ENCODE measurements at regions not wholly inside any gene's neighbourhood (a gene's known extent, or its start where the extent isn't known, plus 50 kb on each side); places are given as distances from the start of the nearest gene placed in this dataset.
"Not testable (repeated sequence)": the region's sequence is repeated elsewhere in the genome, so short reads cannot be mapped to it uniquely, and the experiment has no call there.

DNA sequence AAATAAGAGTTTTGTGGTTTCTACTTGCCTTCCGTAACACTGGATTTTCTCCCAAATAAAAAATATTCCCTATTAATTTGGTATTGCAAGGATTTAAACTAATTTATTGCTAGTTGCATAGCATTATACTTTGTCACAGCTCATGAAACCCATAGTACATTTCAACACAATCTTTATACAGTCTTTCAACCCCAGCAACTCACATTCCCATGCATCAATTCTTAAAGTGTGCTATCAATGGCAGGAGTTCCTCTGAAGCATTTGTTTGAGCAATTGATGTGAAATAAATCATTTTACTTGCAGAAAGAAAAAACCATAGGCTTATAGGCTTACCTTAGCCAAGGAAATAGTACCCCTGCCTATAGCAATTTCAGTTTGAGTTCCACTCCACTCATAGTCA lies 251.9 kb downstream of the PAPSS1 start:
- no peak for DNase-seq

DNA sequence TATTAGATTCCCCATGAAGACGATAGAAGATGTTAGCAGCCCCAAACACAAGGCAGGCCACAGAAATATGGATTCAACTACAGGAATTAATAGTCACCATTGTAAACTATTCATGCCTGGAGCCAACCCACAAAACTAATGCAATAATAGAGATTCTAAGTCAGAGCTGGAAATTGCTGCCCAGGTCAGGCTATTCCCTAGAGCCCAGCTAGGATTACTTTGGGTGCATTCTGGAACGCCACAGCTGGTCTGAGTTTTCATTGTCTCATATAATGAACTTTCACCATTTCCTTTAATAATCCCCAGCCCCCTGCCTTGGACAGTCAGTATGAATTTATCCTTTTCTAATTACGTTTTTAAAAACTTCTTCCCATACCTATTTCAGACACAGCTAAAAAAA lies 252.6 kb downstream of the PAPSS1 start:
- DNase-seq: no peak

DNA sequence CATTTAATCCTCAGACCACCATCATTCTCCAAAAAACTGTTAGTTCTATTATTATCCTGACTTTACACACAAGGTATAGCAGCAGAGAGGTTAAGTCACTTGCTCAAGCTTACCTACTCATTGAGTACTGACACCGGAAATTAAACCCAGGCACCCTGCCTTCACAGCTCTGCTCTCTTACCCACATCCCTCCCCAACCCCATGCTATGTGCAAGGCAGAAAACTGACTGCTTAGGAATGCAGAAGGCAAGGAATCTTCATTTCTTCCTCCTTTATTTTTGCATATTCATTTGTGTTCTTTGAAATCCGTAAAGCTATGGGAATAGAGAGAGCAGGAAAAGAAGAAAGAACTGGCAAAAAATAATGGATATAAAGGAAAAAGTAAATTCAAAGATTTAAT lies 261.8 kb downstream of the PAPSS1 start:
- DNase-seq: no peak

DNA sequence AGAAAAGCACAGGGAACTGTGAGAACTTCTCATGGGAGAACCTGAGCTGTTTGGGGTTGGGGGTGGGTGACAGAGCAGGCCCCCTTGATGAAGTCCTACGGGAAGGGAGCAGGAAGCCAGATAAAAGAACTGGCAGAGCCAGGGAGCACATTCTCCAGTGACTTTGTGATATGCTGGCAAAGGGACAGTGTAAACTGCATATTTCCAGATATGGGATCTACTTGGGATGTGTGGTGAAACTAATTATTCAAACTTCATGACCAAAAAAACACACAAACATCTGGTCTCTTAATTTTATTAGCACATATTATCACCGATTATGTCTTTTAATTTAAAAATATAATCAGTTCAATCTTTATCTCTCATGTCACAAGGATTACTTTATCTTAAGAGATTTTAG lies 266.0 kb downstream of the PAPSS1 start:
- DNase-seq: no peak

DNA sequence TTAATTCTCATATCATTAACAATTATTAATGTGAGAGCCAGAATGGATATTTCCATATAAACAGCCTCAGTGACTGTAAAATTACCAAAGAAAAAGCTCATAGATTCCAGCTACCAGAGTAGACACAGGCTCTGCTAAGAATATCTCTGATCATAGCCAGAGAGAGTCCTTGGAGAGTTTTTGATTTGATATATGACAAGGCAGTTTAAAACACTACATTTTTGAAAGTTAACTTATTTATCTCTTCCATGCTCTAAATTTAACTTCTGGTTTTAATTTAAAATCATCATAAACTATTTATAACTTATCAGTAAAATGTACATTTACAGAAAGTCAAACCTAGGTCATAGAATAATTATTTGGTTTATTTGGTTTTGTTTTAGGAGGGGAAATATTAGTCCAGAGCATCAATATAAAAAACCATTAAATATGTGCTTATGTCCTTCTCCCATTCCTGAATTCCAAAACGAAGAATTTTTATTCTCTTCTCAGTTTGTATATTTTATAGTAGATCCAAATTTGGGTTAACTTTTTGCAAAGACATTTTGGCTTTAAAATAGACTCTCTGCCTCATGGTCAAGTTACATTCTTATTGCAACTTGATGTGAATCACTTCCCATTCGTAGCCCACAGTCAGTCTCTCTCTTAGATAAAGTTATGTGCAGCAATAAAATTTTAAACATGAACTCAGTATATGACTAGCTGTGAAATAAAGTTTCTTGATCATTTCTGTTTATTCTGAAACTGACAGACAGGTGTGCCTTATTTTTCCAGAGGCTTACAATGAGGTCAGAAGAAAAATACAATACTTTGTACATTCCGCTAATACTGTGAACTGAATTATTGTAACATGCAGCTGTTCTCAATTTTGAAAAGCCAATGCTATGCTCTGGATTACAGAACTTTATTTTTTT lies 267.1 kb downstream of the PAPSS1 start:
- DNase-seq: no peak

DNA sequence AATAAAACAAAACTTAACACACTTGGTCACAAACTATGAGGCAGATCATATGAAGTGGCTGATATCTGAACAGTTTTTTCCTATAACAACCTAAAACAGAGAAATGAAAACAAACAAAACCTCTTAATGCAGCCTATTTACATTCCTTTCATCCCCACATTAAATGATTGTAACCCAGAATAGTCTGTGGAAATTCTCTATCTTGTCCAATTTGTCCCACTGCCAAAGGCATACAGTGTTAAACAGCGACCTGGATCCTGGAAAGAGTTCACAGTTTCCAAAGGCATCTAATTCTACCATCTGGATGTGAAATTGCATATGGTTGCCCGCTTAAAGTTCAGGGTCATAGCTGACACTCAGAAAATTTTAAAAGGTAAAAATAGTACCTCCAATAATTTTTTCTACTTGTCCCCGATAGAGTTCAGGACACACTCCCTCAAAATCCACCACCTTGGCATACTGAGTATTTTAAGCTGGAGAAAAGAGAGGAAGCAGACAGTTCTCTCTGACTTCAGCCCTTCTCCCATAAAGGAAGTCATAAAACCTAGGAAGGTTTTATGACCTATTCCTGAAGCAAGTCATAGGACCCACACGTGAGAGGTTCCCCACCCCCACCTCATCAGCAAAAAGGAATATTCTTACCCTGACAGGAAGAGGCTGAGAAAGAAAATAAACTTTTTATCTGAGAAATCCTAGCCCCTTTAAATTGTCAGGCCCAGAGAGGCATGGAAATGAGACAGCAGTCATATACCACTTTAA lies 270.2 kb downstream of the PAPSS1 start:
- DNase-seq: no peak

DNA sequence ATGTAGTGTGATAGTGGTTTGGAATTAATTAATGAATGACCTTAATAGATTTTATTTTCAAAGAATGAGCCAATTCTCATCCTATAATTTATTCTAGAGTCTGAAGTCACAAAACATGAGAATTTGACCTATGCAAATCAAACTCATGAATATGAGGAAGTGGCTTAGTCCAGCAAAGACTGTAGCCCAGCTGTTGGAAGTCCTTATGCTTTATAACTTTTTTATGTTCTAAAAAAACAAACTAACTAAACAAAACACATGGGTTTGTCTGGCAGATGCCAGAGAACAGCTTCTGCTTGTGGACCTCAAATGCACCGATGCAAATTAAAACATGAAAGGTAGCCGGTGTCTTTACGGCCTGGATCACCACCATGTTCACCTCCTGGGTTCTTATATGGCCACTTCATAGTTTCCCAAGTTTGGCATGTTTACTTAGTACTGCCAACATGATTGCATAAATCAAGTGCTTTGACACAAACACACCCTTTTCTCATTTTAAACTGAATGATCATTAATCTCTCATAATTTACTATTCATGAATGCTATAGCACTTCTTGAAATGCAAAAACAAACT lies 277.4 kb downstream of the PAPSS1 start:
- no peak for DNase-seq

DNA sequence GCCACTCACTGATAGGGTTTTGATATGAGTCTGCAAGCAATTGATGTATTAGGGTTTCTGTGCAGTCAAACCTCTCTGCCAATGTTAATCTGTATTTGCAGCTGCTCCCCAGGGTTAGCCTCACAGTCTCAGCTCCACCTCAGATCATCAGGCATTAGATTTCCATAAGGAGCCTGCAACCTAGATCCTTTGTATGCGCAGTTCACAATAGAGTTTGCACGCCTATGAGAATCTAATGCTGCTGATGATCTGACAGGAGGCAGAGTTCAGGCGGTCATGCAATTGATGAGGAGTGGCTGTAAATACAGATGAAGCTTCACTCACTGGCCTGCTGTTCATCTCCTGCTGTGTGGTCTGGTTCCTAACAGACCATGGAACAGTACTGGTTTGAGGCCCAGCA lies 280.6 kb downstream of the PAPSS1 start:
- DNase-seq: no peak

DNA sequence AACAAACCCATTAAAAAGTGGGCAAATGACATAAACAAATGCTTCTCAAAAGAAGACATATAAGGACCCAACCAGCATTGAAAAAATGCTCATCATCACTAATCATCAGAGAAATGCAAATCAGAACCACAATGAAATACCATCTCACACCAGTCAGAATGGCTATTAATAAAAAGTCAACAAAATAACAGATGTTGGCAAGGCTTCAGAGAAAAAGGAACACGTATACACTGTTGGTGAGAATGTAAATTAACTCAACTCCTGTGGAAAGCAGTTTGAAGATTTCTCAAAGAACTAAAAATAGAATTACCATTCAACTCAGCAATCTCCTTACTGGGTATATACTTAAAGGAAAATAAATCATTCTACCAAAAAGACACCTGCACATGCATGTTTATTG lies 283.6 kb downstream of the PAPSS1 start:
- DNase-seq: not testable (repeated sequence)

DNA sequence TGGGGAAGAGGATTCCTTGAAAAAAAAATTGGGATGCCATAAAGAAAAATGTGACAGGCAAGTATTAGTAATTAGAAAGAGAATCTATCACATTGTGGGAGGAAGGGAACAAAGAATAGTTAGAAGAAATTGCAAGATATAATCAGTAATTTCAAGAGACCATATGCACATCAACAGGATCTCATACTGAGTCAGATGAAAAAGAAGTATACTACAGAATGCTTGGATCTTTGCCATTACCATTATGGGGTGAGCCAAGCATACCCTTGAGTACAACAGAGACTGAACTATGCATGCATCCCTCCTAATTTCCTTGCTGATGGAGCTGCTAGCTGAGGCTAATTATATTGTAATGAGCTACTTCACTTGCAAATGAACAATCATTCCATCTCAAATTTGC lies 287.6 kb downstream of the PAPSS1 start:
- DNase-seq: no peak

DNA sequence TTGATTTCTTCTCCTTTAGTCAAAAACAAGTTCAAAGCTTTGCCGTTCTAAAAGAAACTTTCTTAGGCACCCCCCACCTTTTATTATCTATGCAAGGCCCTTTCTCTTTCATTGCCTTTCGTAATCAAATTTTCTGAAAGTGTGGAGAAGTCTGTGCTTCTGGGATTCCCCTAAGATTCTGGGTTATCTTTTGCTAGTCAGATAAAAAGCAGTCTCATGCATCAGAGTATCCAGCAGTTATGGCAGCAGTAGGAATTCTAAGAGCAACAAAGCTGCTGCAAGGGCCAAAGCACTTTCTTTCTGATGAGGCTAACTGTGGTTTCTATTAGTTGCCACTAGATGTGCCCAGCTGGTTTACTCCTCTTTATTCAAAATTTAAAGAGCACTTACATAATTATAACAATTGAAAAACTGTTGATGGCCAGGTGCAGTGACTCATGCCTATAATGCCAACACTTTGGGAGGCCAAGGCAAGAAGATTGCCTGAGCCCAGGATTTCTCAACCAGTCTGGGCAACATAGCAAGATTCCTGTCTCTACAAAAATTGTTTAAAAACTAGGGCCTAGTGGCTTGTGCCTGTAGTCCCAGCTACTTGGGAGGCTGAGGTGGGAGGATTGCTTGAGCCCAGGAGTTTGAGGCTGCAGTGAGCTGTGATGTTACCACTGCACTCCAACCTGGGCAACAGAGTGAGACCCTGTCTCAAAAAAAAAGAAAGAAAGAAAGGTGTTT lies 296.2 kb downstream of the PAPSS1 start:
- DNase-seq: no peak

DNA sequence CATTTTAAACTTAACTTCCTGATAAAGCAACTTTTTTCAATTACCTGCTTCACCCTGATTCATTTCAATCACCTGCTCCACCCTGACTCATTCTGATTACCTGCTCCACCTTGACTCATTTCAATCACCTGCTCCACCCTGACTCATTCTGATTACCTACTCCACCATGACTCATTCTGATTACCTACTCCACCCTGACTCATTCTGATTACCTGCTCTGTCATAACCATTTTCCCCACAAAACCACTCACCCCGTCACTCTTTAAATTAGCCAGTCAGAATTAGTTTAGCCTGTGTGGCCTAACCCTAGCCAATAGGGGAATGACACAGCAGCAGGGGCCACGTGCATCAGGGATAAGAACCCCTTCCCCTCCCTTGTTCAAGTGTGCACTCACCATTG lies 300.5 kb downstream of the PAPSS1 start:
- peak; percentile 20 to 24 for DNase-seq

DNA sequence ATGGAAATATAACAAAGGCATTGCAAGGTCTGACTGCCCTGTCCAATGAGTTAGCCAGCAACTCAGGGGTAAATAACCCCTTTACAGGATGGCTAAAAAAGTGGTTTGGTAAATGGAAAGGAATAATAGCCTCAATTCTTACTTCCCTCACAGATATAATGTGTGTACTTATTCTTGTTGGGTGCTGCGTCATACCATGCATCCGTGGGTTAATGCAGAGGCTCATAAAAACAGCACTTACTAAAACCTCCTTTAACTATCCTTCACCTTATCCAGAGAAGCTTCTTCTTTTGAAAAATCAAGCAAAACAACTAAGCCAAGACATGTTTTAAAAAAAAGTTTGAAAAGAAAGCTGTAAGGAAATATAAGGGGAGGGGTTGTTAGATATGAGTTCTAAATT lies 301.0 kb downstream of the PAPSS1 start:
- DNase-seq: no peak

DNA sequence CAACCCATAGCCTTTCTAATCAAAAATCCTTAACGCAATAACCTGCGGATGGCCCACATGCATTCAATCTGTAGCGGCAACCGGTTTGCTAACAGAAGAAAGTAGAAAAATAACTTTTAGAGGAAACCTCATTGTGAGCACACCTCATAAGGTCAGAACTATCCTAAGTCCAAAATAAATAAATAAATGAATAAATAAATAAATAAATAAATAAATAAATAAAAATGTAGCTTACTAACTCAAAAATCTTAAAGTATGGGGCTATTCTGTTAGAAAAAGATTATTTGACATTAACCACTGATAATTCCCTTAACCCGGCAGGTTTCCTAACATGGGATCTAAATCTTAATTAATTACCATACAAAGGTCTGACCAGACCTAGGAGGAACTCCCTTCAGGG lies 304.5 kb downstream of the PAPSS1 start:
- not testable (repeated sequence) for DNase-seq

DNA sequence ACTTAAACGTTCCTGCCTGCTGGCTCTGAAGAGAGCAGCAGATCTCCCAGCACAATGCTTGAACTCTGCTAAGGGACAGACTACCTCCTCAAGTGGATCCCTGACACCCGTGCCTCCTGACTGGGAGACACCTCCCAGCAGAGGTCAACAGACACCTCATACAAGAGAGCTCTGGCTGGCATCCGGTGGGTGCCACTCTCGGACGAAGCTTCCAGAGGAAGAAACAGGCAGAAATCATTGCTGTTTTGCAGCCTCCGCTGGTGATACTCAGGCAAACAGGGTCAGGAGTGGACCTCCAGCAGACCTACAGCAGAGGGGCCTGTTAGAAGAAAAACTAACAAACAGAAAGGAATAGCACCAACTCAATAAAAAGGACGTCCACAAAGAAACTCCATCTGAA lies 310.2 kb downstream of the PAPSS1 start:
- not testable (repeated sequence) for DNase-seq

DNA sequence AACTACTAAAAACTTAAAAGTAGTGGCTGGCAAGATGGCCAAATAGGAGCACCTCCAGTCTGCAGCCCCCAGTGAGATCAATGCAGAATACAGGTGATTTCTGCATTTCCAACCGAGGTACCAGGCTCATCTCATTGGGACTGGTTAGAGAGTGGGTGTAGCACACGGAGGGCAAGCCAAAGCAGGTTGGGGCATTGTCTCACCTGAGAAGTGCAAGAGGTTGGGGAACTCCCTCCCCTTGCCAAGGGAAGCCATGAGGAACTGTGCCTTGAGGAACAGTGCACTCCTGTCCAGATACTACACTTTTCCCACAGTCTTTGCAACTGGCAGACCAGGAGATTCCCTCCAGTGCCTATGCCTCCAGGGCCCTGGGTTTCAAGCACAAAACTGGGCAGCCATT lies 311.1 kb downstream of the PAPSS1 start:
- DNase-seq: no peak

DNA sequence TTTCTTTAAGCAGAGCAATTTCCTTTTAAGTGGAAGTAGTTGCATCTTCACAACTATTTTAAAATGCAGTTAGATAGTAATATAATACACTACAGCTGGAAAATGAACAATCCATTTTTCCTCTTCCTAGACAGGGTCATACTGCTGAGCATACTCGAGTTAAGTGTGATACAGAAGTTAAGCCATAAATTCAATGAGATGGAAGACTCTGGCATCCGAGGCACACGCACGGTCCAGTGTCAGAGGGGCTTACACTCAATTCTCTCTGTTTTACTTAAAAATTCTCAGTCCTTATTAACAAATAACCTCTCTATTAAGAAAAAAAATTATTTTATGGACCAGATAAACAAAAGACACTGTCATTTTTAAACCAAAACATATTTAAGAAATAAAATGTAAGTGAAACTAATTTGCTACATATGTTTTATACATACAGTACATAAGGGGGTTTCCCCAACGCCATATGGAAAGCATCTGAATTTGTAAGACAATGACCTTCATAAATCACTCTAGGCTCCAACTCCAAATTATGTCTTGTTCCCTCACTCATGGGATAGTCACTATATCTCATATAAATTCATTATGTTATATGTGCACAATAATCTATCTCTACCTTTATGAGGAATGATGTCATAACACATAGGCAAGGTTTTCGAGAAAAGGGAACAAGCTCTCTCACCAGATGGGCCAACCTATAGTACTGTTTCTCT lies 315.3 kb downstream of the PAPSS1 start:
- no peak for DNase-seq

DNA sequence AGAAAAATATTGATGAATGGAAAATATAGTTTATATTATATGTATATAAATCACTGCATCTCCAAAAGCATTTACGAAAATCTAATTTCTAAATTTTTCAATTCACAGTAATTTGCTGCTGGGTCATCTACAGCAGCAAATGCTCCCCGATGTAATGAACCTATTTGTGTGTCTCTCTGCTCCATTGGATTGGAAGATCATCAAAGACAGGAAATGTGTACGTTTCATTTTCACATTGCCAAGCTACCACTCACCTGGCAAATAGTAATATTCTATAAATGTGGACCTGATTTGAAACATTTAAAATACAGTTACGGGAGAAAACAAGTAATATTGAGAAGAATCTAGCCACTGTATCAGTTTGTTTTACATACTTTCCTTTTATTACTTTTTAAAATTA lies 317.7 kb downstream of the PAPSS1 start:
- no peak for DNase-seq

DNA sequence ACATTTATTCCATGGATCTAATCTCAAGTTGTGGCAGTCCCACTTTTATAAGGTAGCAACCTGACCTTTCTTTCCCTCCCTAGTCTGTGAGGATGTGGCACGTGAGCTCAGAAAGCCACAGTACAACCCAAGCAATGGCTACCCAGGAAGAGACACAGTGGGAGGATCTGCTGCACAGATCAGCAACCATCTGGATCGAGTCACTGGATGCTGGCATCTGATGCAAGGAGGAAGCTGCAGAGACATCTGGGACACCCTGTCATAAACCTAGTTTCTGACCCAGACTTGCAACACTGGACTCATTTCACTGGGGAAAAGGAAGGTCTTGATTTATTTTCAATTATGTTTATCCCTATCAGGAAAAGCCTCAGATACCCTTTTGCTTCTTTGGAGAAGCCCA lies 327.1 kb downstream of the PAPSS1 start:
- no peak for DNase-seq

DNA sequence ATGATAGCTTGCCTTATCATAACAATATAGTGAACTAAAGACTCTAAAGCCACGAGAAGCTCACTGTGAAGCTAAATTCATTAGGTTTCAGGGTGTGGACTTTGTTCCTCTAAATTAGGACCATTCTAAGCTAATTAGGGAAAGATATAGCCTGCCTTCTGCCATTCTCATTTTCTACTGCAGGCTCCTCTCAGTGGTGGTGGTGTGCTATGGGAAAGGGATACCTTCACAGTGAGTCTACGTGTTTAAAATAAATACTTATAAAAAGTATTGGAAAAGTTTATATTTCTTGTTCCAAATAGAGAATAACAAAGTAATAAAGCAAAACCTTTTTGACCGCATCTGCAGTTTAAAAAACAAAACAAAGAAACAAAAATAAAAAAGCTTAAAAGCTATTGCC lies 327.7 kb downstream of the PAPSS1 start:
- no peak for DNase-seq

DNA sequence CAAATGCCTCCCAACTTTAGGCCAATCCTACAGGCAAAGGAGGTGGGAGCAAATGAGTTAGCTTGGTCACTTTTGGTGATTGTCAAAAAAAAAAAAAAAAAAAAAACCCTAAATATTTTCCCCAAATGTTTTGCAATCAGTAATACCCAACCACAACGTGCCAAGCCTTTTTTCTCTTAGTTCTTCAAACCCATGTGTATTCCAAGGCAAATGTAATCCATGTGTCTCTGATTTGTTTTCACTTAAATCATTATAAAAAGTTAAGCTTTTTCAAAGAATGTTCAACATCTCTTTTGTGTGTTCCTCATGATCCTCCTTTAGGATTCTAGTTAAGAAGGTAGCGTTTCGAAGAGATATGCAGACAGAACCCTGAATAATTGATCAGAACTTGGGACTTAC lies 328.4 kb downstream of the PAPSS1 start:
- no peak for DNase-seq

DNA sequence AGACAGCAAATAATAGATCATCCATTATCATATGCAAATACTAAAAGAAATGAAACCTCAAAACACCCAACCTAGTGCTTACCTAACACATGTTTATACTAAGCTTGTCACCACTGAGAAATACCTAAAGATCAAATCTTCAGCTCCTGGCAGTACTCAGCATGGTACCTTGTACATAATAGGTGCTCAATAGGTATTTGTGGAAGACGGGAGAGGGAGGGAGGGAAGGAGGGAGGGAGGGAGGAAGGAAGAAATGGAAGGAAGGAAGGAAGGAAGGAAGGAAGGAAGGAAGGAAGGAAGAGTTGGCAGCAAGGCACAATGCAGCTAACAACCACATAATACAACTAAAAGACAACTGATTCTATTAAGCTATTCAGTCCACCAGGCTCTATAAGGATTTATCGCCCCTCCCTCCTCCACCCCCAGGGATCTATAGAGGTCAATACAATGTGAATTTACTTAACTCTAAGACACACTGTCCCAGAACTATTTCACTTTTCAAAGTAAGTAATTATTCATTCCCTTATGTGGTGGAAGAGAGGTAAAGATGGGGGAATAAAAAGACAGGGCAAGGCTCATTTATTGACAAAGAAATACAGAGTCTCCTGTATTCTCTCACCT lies 328.9 kb downstream of the PAPSS1 start:
- no peak for DNase-seq

All from activated T-cell treated with anti-CD3 and anti-CD28 coated beads, Interleukin-2, amount 50 U/mL, for 48 hours (primary cell).